ENCODE measurements at regions not wholly inside any gene's neighbourhood (a gene's known extent, or its start where the extent isn't known, plus 50 kb on each side); places are given as distances from the start of the nearest gene placed in this dataset.
A peak's percentile ranks its signal among the peaks of the same experiment; 100 is the strongest.

DNA sequence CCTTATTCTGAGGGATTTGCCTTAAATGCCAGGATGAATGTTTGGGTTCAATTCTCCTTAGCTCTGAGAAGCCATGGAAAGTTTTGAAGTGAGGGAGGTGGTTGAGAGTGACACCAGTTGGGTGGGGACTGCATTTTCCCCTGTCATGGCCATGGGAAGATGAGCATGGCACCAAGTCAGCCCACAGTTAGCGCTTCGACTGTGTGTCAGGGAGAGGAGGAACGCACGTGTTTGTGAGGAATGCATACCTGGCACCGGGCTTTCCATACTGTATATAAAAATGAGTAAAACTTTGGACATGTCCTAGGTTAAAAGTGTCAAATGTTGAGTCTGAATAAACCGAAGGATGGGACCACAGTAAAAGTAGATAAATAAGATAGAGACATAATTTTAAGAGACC lies 187.5 kb upstream of the KL start:
- no peak overlapping the region for H3K9ac ChIP-seq (ENCODE audit: low read length)
- peaks cover 6% of the 10 kb centered on the region for H3K9me3 ChIP-seq (ENCODE audit: control insufficient read depth, low read length)
- H3K27me3 ChIP-seq (replicated peaks; ENCODE audit: control insufficient read depth, insufficient read depth, low read length): no peaks in the 10 kb centered on the region
- no peak overlapping the region for H3K4me3 ChIP-seq (ENCODE audit: low read length)
- H3K4me1 ChIP-seq (ENCODE audit: control insufficient read depth, insufficient read depth, low read length): peaks cover 14% of the 10 kb centered on the region
- no peaks in the 10 kb centered on the region for H3K36me3 ChIP-seq (ENCODE audit: control insufficient read depth, insufficient read depth, low read length, severe bottlenecking)
- no peak for DNase-seq (ENCODE audit: low read depth)

DNA sequence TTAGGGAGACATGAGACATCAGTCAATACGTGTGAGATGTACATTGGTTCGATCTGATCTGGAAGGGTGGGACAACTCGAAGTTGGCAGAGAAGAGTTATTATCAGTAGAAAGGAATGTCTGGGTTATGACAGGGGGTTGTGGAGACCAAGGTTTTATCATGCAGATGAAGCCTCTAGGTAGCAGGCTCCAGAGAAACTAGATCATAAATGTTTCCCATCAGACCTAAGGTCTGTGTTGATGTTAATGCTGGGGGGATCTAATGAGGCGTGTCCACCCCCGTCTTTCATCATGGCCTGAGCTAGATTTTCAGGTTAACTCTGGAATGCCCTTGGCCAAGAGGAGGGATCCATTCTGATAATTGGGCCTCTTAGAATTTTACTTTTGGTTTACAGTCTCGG lies 187.0 kb upstream of the KL start:
- Histone ChIP-seq H3K4me1 (ENCODE audit: control insufficient read depth, insufficient read depth, low read length) (peaks cover 10% of the 10 kb centered on the region), H3K4me3 (ENCODE audit: low read length) (no peak overlapping the region), H3K36me3 (ENCODE audit: control insufficient read depth, insufficient read depth, low read length, severe bottlenecking) (no peaks in the 10 kb centered on the region), H3K27me3 (replicated peaks; ENCODE audit: control insufficient read depth, insufficient read depth, low read length) (no peaks in the 10 kb centered on the region), H3K9ac (ENCODE audit: low read length) (no peak overlapping the region), H3K9me3 (ENCODE audit: control insufficient read depth, low read length) (peaks cover 11% of the 10 kb centered on the region)
- no peak for DNase-seq (ENCODE audit: low read depth)

GRCh38 chr13:32829676-32830335 lies 186.4 kb upstream of the KL start:
- Histone ChIP-seq H3K27me3 (replicated peaks; ENCODE audit: control insufficient read depth, insufficient read depth, low read length) (no peaks in the 10 kb centered on the region), H3K9me3 (ENCODE audit: control insufficient read depth, low read length) (peaks cover 15% of the 10 kb centered on the region), H3K36me3 (ENCODE audit: control insufficient read depth, insufficient read depth, low read length, severe bottlenecking) (no peaks in the 10 kb centered on the region), H3K4me3 (ENCODE audit: low read length) (no peak overlapping the region), H3K9ac (ENCODE audit: low read length) (no peak overlapping the region), H3K4me1 (ENCODE audit: control insufficient read depth, insufficient read depth, low read length) (peaks cover 5% of the 10 kb centered on the region)
- peak; percentile 47 for DNase-seq (ENCODE audit: low read depth)

DNA sequence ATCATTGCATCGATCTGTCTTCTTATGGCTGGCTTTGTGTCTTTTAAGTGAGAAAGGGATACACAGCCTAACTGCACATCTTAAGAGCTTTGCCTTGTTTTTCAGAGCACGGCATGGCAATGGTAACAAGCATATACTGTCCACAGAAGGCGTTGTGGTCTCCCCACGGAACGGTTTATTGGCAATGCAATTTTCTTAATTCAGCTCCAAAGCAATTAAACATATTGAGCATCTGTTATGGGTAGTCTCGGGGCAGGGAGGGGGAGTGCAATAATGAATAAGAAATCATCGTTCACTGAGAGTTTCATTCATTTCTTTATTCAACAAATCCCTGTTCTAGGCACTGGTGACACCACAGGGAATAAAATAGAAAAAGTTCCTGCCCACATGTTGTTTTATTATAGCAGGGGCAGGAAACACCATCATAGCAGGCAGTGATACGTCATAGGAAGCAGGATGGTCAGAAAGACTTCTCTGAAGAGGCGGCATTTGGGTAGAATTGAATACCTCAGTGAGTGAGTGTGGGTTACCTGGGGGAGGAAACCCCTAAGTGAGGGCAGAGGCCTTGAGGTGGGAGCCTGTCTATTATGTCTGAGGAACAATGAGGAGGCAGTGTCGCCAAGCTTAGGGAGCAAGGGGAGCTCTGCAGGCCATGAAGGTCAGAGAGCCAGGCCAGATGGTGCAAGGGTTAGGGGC lies 185.7 kb upstream of the KL start:
- Histone ChIP-seq H3K4me1 (ENCODE audit: control insufficient read depth, insufficient read depth, low read length) (no peaks in the 10 kb centered on the region), H3K27me3 (replicated peaks; ENCODE audit: control insufficient read depth, insufficient read depth, low read length) (no peaks in the 10 kb centered on the region), H3K9me3 (ENCODE audit: control insufficient read depth, low read length) (peaks cover 20% of the 10 kb centered on the region), H3K4me3 (ENCODE audit: low read length) (no peak overlapping the region), H3K36me3 (ENCODE audit: control insufficient read depth, insufficient read depth, low read length, severe bottlenecking) (no peaks in the 10 kb centered on the region), H3K9ac (ENCODE audit: low read length) (no peak overlapping the region)
- no peak for DNase-seq (ENCODE audit: low read depth)

GRCh38 chr13:32837307-32837972 lies 178.8 kb upstream of the KL start:
- Histone ChIP-seq H3K4me3 (ENCODE audit: low read length) (no peak overlapping the region), H3K4me1 (ENCODE audit: control insufficient read depth, insufficient read depth, low read length) (no peaks in the 10 kb centered on the region)
- no peak for DNase-seq (ENCODE audit: low read depth)

DNA sequence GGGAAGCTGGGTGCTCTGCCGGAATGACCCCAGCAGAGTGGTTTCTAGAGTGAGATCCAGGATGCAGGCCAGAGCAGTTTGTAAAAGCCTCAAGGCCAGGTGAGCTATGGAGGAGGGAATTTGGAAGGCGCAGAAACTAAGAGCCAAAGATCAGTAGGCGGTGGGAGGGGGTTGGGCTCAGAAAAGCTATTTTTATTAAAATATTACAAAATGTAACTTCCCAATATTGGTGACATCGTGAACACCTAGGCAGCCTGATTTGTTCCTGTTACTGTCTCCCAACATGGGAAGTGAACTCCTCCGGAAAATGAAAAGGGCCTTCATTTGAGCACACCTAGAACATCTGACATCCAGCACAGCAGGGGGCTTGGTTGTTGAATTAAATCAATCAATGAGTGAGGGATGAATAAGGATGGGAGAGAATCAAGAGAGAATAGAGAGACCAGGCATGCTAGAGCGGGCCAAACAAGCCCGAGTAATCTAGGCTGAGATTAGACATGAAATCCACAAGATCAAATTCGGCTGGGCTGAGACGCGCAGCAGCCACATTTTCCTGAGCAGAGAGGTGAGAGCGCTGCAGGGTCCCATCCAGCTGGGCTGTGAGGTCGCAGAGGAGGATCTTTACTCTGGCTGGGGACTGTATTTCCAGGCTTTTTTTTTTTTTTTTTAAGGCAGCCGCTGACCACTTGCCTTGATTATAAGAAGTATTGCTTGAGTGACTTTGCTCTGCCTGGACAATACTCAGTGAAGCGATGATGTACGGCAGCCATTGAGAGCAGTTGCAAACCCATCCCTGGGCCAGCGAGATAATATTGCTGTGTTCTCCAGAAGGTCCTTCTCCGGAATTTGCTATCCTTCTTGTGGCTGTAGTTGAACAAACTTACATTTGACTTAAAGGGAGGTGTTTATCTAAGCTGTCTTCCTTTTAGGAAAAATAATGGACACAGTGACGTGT lies 178.0 kb upstream of the KL start:
- H3K9me3 ChIP-seq (ENCODE audit: control insufficient read depth, low read length): peaks cover 18% of the 10 kb centered on the region
- no peaks in the 10 kb centered on the region for H3K4me1 ChIP-seq (ENCODE audit: control insufficient read depth, insufficient read depth, low read length)
- no peak for DNase-seq (ENCODE audit: low read depth)
- H3K36me3 ChIP-seq (ENCODE audit: control insufficient read depth, insufficient read depth, low read length, severe bottlenecking): no peaks in the 10 kb centered on the region
- no peak overlapping the region for H3K9ac ChIP-seq (ENCODE audit: low read length)
- H3K27me3 ChIP-seq (replicated peaks; ENCODE audit: control insufficient read depth, insufficient read depth, low read length): no peaks in the 10 kb centered on the region
- no peak overlapping the region for H3K4me3 ChIP-seq (ENCODE audit: low read length)

More at GRCh38 chr13:32837307-32837972, 178.8 kb upstream of the KL start:
- Histone ChIP-seq H3K9me3 (ENCODE audit: control insufficient read depth, low read length) (peaks cover 20% of the 10 kb centered on the region), H3K36me3 (ENCODE audit: control insufficient read depth, insufficient read depth, low read length, severe bottlenecking) (no peaks in the 10 kb centered on the region), H3K27me3 (replicated peaks; ENCODE audit: control insufficient read depth, insufficient read depth, low read length) (no peaks in the 10 kb centered on the region), H3K9ac (ENCODE audit: low read length) (no peak overlapping the region)

DNA sequence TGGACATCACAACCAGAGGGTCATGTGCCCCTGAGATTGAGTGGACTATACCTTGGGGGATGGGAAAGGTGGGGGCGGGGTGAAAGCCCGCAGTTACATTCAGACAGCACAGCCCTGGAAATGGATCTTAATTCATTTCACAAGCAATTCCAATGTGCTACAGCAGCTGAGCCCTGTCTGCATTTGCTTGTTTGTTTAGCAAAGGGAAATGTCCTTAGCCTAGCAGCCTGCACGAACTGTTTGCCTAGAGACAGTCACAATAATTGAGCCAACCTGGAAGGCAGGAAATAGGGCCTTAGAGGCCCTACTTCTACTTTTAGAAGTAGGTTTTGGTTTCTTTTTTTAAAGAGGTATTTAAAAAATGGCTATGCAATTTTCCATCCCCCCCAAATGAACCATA lies 177.3 kb upstream of the KL start:
- Histone ChIP-seq H3K4me1 (ENCODE audit: control insufficient read depth, insufficient read depth, low read length) (no peaks in the 10 kb centered on the region), H3K27me3 (replicated peaks; ENCODE audit: control insufficient read depth, insufficient read depth, low read length) (no peaks in the 10 kb centered on the region), H3K36me3 (ENCODE audit: control insufficient read depth, insufficient read depth, low read length, severe bottlenecking) (no peaks in the 10 kb centered on the region), H3K4me3 (ENCODE audit: low read length) (no peak overlapping the region), H3K9ac (ENCODE audit: low read length) (no peak overlapping the region), H3K9me3 (ENCODE audit: control insufficient read depth, low read length) (peaks cover 12% of the 10 kb centered on the region)
- peak; percentile 27 for DNase-seq (ENCODE audit: low read depth)

DNA sequence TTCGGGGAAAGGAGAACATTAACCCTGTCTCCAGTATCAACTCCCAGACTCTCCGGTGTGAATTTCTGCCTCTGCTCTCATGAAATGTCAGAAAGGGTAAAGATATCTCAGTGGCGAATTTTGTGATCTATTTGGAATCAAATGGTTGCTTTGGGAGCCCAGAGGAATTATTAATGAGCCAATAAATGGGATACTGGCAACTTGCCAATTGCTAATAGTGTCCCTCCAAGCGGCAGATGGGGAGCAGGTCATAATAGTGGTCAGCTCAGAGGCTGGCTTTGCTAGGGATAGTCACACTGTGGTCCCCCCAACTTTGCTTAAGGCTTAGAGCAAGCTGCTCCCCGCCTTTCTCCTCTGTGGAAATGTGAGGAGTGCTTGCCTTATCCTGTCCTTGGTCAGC lies 176.1 kb upstream of the KL start:
- Histone ChIP-seq H3K9ac (ENCODE audit: low read length) (no peak overlapping the region), H3K9me3 (ENCODE audit: control insufficient read depth, low read length) (peaks cover 1% of the 10 kb centered on the region), H3K4me1 (ENCODE audit: control insufficient read depth, insufficient read depth, low read length) (no peaks in the 10 kb centered on the region), H3K27me3 (replicated peaks; ENCODE audit: control insufficient read depth, insufficient read depth, low read length) (no peaks in the 10 kb centered on the region), H3K36me3 (ENCODE audit: control insufficient read depth, insufficient read depth, low read length, severe bottlenecking) (no peaks in the 10 kb centered on the region), H3K4me3 (ENCODE audit: low read length) (no peak overlapping the region)
- no peak for DNase-seq (ENCODE audit: low read depth)

DNA sequence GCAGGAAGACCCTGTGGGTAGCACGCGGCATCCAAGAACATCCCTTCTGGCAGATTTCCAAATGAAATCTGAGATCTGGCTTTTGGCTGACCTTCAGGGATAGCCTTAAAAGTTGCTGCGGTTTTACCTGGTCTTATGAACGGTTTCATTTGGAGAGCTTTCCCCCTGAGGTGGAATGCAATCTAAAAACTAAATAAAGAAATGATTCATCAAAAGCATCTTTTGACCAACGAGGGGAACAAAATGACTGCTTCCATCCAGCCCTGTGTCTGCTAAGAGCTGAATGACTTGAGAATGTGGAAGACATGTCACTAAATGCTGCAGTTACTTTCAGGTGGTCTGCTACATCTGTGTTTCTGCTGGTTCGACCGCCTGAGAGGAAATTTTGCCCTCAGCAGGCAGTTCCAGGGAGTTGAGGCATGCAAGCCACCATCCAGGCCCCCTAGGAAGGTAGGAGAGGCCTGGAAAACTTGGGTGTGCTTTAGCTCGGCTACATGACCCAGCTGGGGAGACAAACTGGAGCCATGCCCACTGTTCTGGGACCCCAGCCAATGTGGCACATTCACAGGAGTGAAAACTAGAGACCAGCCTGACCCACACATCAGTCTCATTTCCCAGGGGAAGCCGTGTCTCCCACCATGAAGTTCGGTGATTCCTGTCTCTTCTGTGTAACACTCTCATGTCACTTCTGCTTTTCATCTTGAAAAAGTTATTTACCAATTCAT lies 175.1 kb upstream of the KL start:
- Histone ChIP-seq H3K9me3 (ENCODE audit: control insufficient read depth, low read length) (no peaks in the 10 kb centered on the region), H3K9ac (ENCODE audit: low read length) (no peak overlapping the region), H3K27me3 (replicated peaks; ENCODE audit: control insufficient read depth, insufficient read depth, low read length) (no peaks in the 10 kb centered on the region), H3K4me3 (ENCODE audit: low read length) (no peak overlapping the region), H3K4me1 (ENCODE audit: control insufficient read depth, insufficient read depth, low read length) (no peaks in the 10 kb centered on the region), H3K36me3 (ENCODE audit: control insufficient read depth, insufficient read depth, low read length, severe bottlenecking) (no peaks in the 10 kb centered on the region)
- DNase-seq (ENCODE audit: low read depth): no peak

GRCh38 chr13:32845952-32846950 lies 170.0 kb upstream of the KL start:
- Histone ChIP-seq H3K4me1 (ENCODE audit: control insufficient read depth, insufficient read depth, low read length) (peaks cover 11% of the 10 kb centered on the region), H3K9ac (ENCODE audit: low read length) (no peak overlapping the region), H3K27me3 (replicated peaks; ENCODE audit: control insufficient read depth, insufficient read depth, low read length) (peaks cover 5% of the 10 kb centered on the region), H3K9me3 (ENCODE audit: control insufficient read depth, low read length) (no peaks in the 10 kb centered on the region), H3K4me3 (ENCODE audit: low read length) (no peak overlapping the region), H3K36me3 (ENCODE audit: control insufficient read depth, insufficient read depth, low read length, severe bottlenecking) (no peaks in the 10 kb centered on the region)
- no peak for DNase-seq (ENCODE audit: low read depth)

All from adipocyte (in vitro differentiated cells).